ENCODE measurements at regions not wholly inside any gene's neighbourhood (a gene's known extent, or its start where the extent isn't known, plus 50 kb on each side); places are given as distances from the start of the nearest gene placed in this dataset.

- TF ChIP-seq CHD1 (IDR thresholded peaks at IDR 0.05; ENCODE audit: low read depth, low read length), result no peak
- TF ChIP-seq ATF3 (IDR thresholded peaks at IDR 0.05; ENCODE audit: insufficient read depth, low read depth, low read length), result peak; percentile 47; the same call in 1 of the 2 replicates
- peak; percentile 68 for TF ChIP-seq USF2 (IDR thresholded peaks at IDR 0.05; ENCODE audit: low read length)
- CTCF ChIA-PET (ENCODE audit: partially characterized antibody), result interaction anchor here (0.8 to 2.2 kb wide), 8 partner anchors 9 to 69 kb away, joined by 3 to 10 read pairs (median 3); no protein-coding TSS in a partner anchor
- Histone ChIP-seq H3K36me3 (ENCODE audit: control insufficient read depth in 2 of 4, insufficient read depth in 4 of 4, low read length in 3 of 4) (no peaks in the 10 kb centered on the region), H2AK5ac (ENCODE audit: low read depth, low read length) (no peak overlapping the region), H2BK15ac (ENCODE audit: low read length) (no peak overlapping the region), H3K79me2 (ENCODE audit: control insufficient read depth in 1 of 2, insufficient read depth in 2 of 2, low read length in 2 of 2) (no peaks in the 10 kb centered on the region), H3K9ac (replicated peaks in 1 of 4; ENCODE audit: extremely low read depth in 1 of 4, low read depth in 3 of 4, low read length in 3 of 4) (no peak overlapping the region), H3K9me3 (ENCODE audit: insufficient read depth in 2 of 2, low read depth in 1 of 2, low read length in 1 of 2) (no peaks in the 10 kb centered on the region; a peak in 1 of 4 replicates), H4K20me1 (replicated peaks in 1 of 2; ENCODE audit: control insufficient read depth in 1 of 2, insufficient read depth in 2 of 2, low read length in 2 of 2) (no peaks in the 10 kb centered on the region), H3K79me1 (ENCODE audit: low read depth, low read length) (no peaks in the 10 kb centered on the region), H2BK5ac (ENCODE audit: low read depth, low read length) (no peak overlapping the region), H3K18ac (ENCODE audit: extremely low read depth, low read length) (peak overlapping the region; percentile 0; the same call in 1 of the 2 replicates), H3K4me2 (ENCODE audit: insufficient read depth in 1 of 2, low read depth in 2 of 2, low read length in 2 of 2) (no peak overlapping the region), H3K23me2 (ENCODE audit: low read depth, low read length) (no peaks in the 10 kb centered on the region; the same call in 1 of the 2 replicates), H3K27me3 (replicated peaks in 1 of 4; ENCODE audit: control insufficient read depth in 3 of 4, extremely low read depth in 1 of 4, insufficient read depth in 3 of 4, low read length in 3 of 4) (no peaks in the 10 kb centered on the region; a peak in 1 of 7 replicates), H3K14ac (ENCODE audit: insufficient read length) (no peak overlapping the region), H4K91ac (replicated peaks; ENCODE audit: insufficient read length, low read length) (no peak overlapping the region), H2BK120ac (replicated peaks; ENCODE audit: low read depth, low read length) (no peak overlapping the region), H3K4me3 (ENCODE audit: extremely low read depth in 1 of 4, insufficient read depth in 2 of 4, low read depth in 3 of 4, low read length in 4 of 4) (no peak overlapping the region), H3K4me1 (replicated peaks in 1 of 4; ENCODE audit: control insufficient read depth in 3 of 4, insufficient read depth in 4 of 4, low read length in 3 of 4) (peaks cover 4 to 33% (median 24%) of the 10 kb centered on the region in 4 experiments), H3K23ac (ENCODE audit: insufficient read length) (no peak overlapping the region), H2BK12ac (ENCODE audit: low read depth, low read length) (0 out of 2 replicates have a peak overlapping the region, but pooled peaks have one; percentile 43), H3K4ac (replicated peaks; ENCODE audit: insufficient read length, low read depth, low read length) (no peak overlapping the region), H2AFZ (ENCODE audit: low read length) (no peak overlapping the region), H3K27ac (ENCODE audit: low read depth, low read length) (no peak overlapping the region), H4K8ac (ENCODE audit: extremely low read depth, insufficient read depth, low read length) (no peak overlapping the region), H3K56ac (replicated peaks; ENCODE audit: insufficient read length, low read depth, low read length) (no peak overlapping the region), H2BK20ac (ENCODE audit: low read length) (no peak overlapping the region), H4K5ac (ENCODE audit: insufficient read length, low read depth, low read length) (no peak overlapping the region)
- 91% methylated on average over 12 of the region's 13 CpGs; no CpG with 5 or more reads in 1 of the 2 experiments for whole genome bisulfite sequencing, 2 experiments (ENCODE audit: extremely low coverage in 1 of 2, insufficient coverage in 1 of 2, insufficient read length in 1 of 2, insufficient replicate concordance in 2 of 2, low coverage in 1 of 2, low lambda C conversion rate in 2 of 2, missing lambda C conversion rate in 1 of 2)
- DNase-seq (ENCODE audit: low read depth in 1 of 2, low spot score in 2 of 2) (no peak), FAIRE-seq (no peak)
- POLR2A ChIA-PET (ENCODE audit: partially characterized antibody), result interaction anchor here (1.5 kb wide), 1 partner anchor 9 kb away, joined by 3 read pairs; no protein-coding TSS in a partner anchor
These were observed 67.8 kb upstream of the NEURL1B start for GRCh38 chr5:172573120-172573882.

Data from H1 (cell line).